Inflammatory macrophage treated with lipopolysaccharide for 4 hours (primary cell): ENCODE measurements at regions not wholly inside any gene's neighbourhood (a gene's known extent, or its start where the extent isn't known, plus 50 kb on each side); places are given as distances from the start of the nearest gene placed in this dataset.
"Not testable (repeated sequence)": the region's sequence is repeated elsewhere in the genome, so short reads cannot be mapped to it uniquely, and the experiment has no call there.

Experiments
- DNase-seq: peaks from one replicate; pipeline ENCODE4 v3.0.0-alpha.2; 2020

GRCh38 chr15:79492065-79492464, 59.9 kb downstream of the MINAR1 start:
- DNase-seq, result no peak

- no peak for DNase-seq
Observed at GRCh38 chr15:79494384-79494909, 62.3 kb downstream of the MINAR1 start.

GRCh38 chr15:79494963-79495755, 63.0 kb downstream of the MINAR1 start:
- DNase-seq, result no peak

GRCh38 chr15:79495775-79496174, 63.6 kb downstream of the MINAR1 start:
- no peak for DNase-seq

- no peak for DNase-seq
Observed at GRCh38 chr15:79496838-79497237, 64.7 kb downstream of the MINAR1 start.

- DNase-seq, result no peak
Observed at GRCh38 chr15:79501086-79501485, 69.0 kb downstream of the MINAR1 start.

- DNase-seq, result no peak
Observed at GRCh38 chr15:79505956-79506355, 73.8 kb downstream of the MINAR1 start.

- not testable (repeated sequence) for DNase-seq
Observed at GRCh38 chr15:79512844-79513243, 80.7 kb downstream of the MINAR1 start.

GRCh38 chr15:79513417-79513816, 81.3 kb downstream of the MINAR1 start:
- no peak for DNase-seq

GRCh38 chr15:79513940-79514339, 81.8 kb downstream of the MINAR1 start:
- no peak for DNase-seq

- DNase-seq, result no peak
Observed at GRCh38 chr15:79515300-79516027, 83.3 kb downstream of the MINAR1 start.

- DNase-seq, result no peak
Observed at GRCh38 chr15:79516155-79516554, 84.0 kb downstream of the MINAR1 start.

- no peak for DNase-seq
Observed at GRCh38 chr15:79516646-79517045, 84.5 kb downstream of the MINAR1 start.

- no peak for DNase-seq
Observed at GRCh38 chr15:79519628-79520027, 87.5 kb downstream of the MINAR1 start.

GRCh38 chr15:79520654-79521053, 88.5 kb downstream of the MINAR1 start:
- DNase-seq, result no peak

GRCh38 chr15:79522656-79523055, 90.5 kb downstream of the MINAR1 start:
- no peak for DNase-seq

- no peak for DNase-seq
Observed at GRCh38 chr15:79523266-79523665, 91.1 kb downstream of the MINAR1 start.

- DNase-seq, result no peak
Observed at GRCh38 chr15:79524531-79524930, 92.4 kb downstream of the MINAR1 start.

- DNase-seq, result no peak
Observed at GRCh38 chr15:79526376-79526775, 94.2 kb downstream of the MINAR1 start.

- no peak for DNase-seq
Observed at GRCh38 chr15:79527821-79528220, 95.7 kb downstream of the MINAR1 start.

- no peak for DNase-seq
Observed at GRCh38 chr15:79529157-79529785, 97.1 kb downstream of the MINAR1 start.

- DNase-seq, result no peak
Observed at GRCh38 chr15:79535536-79535935, 103.4 kb downstream of the MINAR1 start.

GRCh38 chr15:79538527-79538926, 106.4 kb downstream of the MINAR1 start:
- no peak for DNase-seq

- DNase-seq, result no peak
Observed at GRCh38 chr15:79539401-79539800, 107.3 kb downstream of the MINAR1 start.
